G401 (cell line): ENCODE measurements at regions not wholly inside any gene's neighbourhood (a gene's known extent, or its start where the extent isn't known, plus 50 kb on each side); places are given as distances from the start of the nearest gene placed in this dataset.

Experiments
- DNase-seq: peaks from one replicate; pipeline ENCODE4 v3.0.0-alpha.2; 2015; ENCODE audit warnings: low spot score
- in situ Hi-C: cut with HindIII; loops from 2 replicates; pipeline ENCODE4 v1.10.0; 2016; ENCODE audit warnings: low sequenced_read_pairs, mixed read lengths

DNA sequence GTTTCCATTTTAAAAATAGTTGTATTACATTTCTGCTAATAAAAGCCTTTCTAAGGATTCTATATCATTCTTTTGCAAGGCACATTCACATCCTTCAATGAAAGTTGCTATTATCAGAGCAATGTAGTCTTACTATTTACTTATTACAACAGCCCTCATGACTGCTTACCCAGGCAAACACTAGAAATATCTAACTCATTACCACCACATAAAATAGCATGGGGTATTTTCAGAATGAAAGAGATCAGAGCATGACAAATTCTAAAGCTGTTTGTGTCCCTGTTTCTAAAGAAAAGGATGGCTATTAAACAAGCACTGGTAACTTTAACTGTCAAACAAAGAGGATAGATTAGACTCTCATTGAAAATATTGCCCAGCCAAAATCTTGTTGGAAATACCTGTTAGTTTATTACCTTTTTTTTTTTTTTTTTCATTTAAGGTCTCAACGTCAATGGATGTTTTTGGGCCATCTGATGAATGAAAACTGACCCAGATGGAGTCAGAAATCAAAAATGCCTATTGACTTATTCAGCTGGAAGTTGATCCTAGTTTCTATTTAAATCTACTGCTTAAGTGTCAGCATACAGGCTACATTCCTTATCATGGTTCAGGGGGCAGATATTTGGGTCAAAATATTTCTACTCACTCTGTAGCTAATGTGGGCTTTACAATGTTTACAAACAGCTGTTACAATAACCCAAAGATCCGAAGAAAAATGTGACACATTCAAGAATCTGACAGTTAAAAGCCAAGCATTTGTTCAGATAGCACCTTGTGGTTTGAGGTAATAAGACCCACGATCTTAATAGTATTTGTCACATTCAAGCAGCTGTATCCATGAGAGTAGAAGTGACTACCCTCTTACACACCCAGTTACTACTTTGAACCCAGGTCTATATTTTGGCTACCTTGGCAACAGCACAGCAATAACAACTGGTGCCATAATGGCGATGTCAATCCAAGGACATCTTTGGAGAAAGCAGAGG lies 554.8 kb upstream of the MEF2C start:
- DNase-seq, result no peak
- in situ Hi-C loops, result no loop called here

DNA sequence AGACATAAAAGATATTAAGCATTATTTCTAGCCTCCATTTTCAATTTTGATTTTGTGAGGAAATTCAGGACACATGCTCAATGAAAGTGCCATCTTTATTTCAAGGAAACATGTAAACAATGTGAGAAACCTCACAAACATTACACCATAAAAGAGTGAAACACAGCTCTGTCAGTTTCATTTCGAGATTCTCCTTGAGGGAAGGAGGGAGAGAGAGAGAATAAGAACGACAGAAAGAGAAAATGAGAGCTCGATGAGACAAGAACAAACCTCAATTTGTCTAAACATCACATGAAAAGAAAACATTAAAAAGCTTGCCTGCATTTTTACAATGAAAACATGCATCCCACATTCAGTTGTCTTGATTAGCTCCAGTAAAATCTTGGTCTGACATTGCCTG lies 553.5 kb upstream of the MEF2C start:
- DNase-seq, result no peak
- in situ Hi-C loops, result no loop called here

DNA sequence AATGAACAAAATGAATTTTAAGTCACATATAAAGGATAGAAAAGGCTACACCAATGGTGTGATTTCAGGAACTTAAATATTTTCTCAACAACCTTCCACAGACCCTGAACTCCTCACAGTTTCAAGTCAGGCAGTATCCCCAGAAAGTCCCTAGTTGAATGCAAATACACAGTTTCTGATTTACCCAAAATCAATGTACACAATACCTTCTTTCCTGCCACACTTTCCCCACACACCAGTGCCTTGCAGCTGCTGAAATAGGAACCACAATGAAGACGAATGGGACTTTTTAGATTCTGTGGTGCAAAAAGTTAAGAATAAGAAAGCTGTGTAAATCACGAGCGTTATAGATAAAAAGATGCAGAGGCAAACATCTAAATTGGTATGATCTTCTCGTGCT lies 552.4 kb upstream of the MEF2C start:
- in situ Hi-C loops, result no loop called here
- DNase-seq, result no peak

DNA sequence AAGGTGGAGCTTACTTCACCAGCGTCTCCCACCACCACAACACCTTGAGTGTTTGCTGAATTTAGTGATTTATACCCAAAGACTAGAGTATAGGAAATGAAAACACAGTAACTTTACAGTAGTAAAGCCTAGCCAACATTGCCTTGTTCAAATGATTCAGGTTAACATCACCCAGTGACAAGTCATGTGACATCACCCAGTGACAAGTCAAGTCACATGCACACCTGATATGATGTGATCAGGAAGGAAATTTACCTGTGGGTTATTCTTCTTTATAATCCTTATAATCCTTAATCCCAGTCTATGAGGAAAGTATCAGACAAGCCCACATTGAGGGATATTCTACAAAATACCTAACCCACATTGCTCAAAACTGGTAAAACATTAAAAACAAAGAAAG lies 545.6 kb upstream of the MEF2C start:
- in situ Hi-C loops, result no loop called here
- no peak for DNase-seq

DNA sequence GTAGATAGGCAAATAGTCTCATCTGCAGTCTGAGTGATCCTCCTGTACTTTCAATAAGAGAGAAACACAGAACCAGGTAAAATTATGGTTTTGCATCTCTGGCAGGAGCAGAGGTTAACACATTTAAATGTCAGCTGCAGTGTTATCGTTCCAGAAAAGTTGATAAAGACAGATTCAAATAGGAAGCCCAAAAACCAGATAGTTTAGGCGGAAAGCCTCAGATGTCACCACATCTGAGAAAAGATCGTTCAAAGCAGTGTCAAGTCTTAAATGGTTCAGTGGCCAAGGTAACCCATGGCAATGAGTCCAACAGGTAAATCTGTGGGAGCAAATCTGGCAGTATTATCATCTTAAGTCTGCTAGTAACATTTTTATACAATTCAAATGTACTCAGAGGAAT lies 542.1 kb upstream of the MEF2C start:
- in situ Hi-C loops, result no loop called here
- no peak for DNase-seq

DNA sequence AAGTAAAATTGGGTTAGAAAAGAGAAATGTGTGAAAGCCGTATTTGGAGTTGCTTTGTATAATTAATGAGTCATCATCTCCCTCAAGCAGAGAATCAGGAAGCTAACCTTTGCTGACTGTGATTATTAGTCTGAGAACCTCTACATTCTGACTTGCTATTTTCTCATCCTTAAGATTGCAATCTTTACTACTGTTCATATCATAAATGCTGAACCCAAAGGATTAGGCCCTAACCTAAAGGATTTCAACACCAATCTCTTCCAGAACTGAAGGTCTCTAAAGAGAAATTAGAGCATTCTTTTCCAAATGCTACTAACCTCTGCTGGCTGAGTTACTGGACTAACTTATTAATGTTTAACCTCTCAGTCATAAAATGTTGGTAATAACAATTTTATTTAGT lies 538.1 kb upstream of the MEF2C start:
- in situ Hi-C loops, result no loop called here
- DNase-seq, result no peak

DNA sequence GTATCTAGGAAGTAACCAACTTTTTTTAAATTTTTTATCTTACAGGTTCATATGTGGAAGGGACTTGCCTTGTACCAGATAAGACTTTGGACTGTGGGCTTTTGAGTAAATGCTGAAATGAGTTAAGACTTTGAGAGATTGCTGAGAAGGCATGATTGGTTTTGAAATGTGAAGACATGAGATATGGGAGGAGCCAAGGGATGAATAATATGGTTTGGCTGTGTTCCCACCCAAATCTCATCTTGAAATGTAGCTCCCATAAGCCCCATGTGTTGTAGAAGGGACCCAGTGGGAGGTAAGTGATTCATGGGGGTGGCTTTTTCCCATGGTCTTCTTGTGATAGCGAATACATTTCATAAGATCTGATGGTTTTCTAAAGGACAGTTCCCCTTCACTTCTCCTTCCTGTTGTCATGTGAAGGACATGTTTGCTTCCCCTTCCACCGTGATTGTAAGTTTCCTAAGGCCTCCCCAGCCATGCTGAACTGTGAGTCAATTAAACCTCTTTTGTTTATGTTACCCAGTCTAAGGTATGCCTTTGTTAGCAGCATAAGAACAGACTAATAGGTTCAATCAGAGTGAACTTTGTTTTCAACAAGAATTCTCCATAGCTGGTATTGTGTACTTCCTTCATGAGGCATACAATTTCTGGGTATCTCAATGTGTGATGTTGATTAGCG lies 535.6 kb upstream of the MEF2C start:
- no peak for DNase-seq
- in situ Hi-C loops, result no loop called here

DNA sequence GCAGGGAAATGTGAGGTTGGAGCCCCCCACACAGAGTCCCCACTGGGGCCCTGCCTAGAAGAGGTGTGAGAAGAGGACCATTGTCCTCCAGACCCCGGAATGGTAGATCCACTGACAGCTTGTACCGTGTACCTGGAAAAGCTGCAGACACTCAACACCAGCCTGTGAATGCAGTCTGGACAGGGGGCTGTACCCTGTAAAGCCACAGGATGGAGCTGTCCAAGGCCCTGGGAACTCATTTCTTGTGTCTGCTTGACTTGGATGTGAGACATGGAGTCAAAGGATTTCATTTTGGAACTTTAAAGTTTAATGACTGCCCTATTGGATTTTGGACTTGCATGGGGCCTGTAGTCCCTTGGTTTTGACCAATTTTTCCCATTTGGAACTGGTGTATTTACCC lies 535.0 kb upstream of the MEF2C start:
- in situ Hi-C loops, result no loop called here
- DNase-seq, result no peak

DNA sequence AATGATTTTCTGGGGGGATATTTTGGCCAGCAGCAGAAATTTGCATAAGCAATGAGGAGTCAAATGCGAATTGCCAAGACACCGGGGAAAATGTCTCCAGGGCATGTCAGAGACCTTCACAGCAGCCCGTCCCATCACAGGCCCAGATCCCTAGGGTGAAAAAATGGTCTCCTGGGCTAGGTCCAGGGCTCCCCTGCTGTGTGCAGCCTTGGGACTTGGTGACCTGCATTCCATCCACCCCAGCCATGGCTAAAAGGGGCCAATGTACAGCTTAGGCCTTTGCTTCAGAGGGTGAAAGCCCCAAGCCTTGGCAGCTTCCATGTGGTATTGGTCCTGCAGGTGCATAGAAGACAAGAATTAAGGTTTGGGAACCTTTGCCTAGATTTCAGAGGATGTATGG lies 534.5 kb upstream of the MEF2C start:
- in situ Hi-C loops, result no loop called here
- DNase-seq, result no peak

DNA sequence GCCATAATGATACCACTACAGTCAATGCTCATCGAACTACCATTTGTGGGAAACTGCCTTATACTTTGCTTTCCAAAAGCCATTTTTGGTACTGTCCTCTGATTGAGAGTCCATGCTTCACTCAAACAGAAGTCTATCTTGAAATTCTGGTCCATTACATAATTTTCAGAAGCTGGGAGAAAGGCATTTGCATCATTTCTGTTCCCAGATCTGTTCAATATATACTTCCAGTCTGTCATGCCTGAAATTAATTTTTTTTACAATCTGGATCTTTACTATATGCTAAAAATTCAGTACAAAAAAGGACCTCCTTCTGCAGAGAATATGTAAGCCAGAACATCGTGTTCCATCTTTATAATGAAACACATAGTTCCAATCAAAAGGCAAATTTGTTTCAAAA lies 528.9 kb upstream of the MEF2C start:
- in situ Hi-C loops, result no loop called here
- DNase-seq, result no peak

DNA sequence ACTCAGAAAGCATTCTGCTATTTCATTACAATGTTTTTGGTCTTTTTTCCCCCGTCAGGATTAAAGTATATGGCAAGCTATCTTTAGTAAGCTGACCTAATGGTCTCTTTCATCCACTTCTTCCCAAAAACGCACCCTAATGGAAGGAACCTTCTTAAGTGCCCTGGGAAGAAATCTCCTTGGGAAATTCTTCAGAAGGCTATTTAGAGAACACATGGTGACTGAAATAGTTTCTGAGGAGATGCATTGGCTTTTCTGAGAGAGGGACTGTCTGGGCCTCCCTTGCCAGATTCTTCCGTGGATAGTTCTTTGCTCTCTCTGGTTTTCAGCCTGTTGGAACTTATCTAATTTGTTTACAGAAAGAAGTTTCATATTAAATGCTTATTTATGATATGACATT lies 524.1 kb upstream of the MEF2C start:
- in situ Hi-C loops, result no loop called here
- no peak for DNase-seq

DNA sequence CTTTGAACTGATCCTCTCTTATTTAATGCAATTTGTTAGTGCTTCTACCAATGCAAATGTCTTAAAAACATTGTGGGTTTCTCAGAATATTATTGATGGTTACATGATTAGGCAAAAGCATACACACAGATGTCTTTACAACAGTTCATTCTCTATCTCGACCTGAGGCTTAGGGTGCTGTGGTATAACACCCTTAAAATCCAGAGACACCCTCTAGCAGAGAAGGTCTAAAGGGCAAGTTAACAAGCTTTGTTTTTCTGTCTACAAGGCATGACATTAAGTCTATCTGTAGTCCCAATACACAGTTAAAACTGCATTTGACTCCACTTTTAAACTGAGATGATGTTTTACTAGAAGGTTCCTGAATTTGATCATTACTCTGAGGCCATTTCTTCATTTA lies 518.7 kb upstream of the MEF2C start:
- DNase-seq, result no peak
- in situ Hi-C loops, result no loop called here

DNA sequence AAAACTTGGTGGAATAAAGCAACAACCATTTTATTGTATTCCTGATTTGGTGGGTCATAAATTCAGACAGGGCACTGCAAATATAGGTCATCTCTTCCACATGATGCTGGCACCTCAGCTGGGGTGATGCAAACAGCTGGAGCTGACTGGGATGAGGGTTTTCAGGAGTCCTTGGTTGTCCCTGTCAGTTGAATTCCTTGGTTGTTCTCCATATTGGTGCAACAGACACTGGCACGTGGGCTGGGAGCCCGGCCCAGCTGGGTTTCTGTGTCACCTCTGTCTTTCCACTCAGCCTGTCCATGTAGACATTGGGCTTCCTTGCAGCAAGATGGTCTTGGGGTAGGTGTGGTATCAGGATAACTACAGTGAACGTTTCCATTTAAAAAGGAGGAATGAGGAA lies 518.0 kb upstream of the MEF2C start:
- in situ Hi-C loops, result no loop called here
- no peak for DNase-seq

DNA sequence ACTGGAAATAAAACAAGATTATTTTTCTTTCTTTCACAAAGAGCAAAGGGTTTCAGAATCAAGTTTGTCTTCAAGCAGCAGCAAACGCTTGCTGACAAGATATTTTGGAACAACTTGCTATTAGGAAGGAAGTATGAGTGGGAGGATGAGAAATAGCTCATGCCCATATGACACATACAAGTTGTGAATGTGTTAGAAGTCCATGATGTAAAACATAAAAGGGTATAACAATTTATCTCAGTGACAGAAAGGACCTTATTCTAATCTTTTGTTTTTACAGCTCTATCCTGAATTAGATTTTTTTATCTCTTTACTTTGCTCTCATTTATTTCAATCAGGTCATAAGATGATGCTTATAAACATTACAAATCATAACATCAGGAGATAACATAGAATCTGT lies 516.6 kb upstream of the MEF2C start:
- in situ Hi-C loops, result no loop called here
- no peak for DNase-seq

DNA sequence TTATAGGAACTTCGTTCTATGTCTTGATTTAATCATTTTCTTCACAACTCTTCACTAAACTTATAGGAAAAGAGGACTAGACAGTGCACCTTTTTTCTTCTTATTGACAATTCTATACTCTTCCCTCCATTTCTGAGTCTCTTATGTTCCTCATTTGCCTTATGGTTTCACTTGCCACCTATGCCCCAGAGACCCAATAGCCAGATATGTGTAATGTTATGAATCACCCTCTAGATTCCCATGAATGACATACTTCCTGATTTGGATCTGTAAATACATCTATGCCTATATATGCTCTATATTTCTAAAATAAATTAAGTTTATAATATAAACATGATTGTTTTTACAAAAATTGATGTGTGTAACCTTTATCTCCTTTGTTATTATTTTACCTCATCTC lies 514.1 kb upstream of the MEF2C start:
- in situ Hi-C loops, result no loop called here
- no peak for DNase-seq

DNA sequence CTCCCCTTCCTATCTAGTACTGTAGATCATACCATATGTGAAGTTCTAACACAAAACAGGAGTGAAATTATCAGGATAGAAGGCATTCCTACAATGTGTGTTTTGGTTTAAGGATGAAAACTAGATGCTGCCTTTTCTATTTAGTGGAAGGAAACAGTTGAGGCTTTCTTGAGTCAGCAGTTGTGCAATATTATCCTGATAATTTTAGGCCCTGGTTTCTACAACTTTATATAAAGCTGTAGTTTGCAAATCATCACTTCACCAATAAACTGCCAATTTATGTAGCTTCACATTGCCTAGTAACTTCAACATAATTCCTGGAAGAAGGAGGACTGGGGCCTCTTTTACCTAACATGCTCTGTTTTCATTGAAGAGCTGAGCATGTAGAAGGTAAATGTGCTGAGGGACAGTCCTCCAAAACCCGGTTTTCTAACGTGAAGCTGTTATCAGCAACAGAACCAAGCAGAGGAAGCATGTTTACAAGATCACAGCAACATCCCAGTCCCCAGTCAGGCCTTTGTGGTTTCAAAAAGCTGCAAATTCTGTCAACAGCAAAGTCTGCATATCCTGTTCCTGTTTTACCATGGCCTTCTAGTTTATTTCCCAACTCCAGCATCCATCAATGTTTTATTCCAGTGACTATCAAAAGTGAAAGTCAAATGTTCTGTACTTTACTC lies 513.4 kb upstream of the MEF2C start:
- in situ Hi-C loops, result no loop called here
- DNase-seq, result peak; percentile 8

DNA sequence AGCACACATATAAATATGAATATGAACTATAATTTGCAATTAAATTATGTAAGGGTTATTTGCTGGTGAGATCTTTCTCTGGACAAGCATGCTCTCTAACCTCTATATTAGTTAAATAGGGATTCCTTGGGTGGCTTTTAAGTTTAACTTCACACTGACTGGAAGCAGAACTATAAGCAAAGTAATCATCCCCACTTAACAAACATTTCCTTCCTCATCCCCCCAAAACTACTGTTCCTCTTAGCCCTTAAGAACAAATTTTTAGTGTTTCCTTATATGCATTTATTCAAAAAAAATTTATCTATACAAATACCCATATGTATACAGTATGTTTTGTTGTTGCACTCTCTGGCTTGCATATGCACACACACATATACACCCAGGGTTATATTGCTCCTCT lies 512.1 kb upstream of the MEF2C start:
- in situ Hi-C loops, result no loop called here
- DNase-seq, result no peak

DNA sequence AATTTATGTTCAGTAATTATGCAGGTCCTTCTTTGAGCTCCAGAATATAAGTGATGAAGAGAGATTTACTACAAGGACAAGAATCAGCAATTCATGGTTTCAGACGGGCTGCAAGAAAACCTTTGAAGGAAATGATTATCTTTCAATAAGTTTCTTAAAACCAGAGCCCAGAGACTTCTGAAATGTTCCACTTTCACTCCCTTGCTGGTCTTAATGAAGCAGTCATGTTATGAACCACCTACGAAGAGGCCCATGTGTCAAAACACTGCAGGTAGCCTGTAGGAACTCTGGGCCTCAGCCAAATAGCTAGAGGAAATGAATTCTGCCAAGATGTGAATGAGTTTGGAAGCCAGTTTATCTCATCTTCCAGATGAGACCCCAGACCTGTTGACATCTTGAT lies 505.9 kb upstream of the MEF2C start:
- DNase-seq, result no peak
- in situ Hi-C loops, result no loop called here

DNA sequence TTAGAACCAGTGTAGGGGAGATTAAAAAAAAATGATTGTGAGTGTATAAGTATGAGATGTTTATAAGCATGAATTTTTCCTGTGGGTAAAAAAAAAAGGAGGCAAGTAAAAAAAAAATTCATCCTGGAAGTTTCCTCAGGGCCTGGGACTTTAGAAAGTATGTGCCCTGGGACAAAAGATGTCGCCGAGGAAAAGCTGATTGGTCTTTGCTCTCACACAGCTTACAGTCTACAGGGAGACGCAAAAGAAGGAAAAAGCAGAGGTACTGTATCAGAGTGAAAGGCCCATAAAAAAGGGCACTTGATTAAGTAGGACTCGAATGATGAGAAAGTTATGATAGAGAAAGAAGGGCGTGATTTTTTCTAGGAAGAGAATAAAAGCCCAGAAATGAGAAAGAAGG lies 501.4 kb upstream of the MEF2C start:
- in situ Hi-C loops, result no loop called here

DNA sequence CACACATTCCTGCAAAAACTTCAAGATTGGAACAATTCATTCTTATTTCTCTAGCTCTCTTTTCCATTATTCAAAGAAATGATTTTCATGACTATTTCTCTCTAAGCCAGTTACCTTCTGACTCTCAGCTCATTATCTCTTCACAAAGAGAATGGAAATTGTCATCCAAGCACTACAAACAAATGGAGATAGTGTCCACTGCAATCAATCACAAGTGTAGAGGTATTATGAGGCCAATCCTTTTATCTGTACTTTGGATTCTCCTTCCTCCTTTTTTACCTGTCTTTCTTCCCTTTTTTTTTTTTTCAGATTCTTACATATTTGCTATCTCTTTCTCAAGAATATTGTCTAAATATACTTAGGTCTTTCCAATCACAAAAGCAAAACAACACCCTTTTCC lies 497.7 kb upstream of the MEF2C start:
- in situ Hi-C loops, result no loop called here

More for the DNA sequence above, 501.4 kb upstream of the MEF2C start:
- no peak for DNase-seq

More for the DNA sequence above, 497.7 kb upstream of the MEF2C start:
- DNase-seq, result no peak
